IMR-90 (cell line): ENCODE measurements at regions not wholly inside any gene's neighbourhood (a gene's known extent, or its start where the extent isn't known, plus 50 kb on each side); places are given as distances from the start of the nearest gene placed in this dataset.

ENCODE experiments used
- ATAC-seq: fragments of 200-7000 bp; cut with Tn5 transposase; 2 replicates; pipeline ENCODE4 v1.9.1; 2020; ENCODE audit warnings: low read depth, mild to moderate bottlenecking, moderate library complexity
- BruUV-seq: library from RNA; stranded (reverse); fragments of 400-500 nt; replicated peaks from 2 replicates; lab custom pipeline; 2021; lab: Mats Ljungman, UMichigan
- CTCF ChIA-PET: fragments of 300-600 bp; formaldehyde crosslinking; extraction: SDS; loops from one replicate; lab custom pipeline; 2021; ENCODE audit warnings: antibody characterized with exemption; lab: Yijun Ruan, JAX
- POLR2A ChIA-PET: fragments of 300-600 bp; sonication (Branson Sonifier 250); formaldehyde crosslinking; loops from one replicate; lab custom pipeline; 2022; ENCODE audit warnings: antibody characterized with exemption; ENCODE audit not compliant: unreplicated experiment; lab: Charles Lee
- DNase-seq: peaks from one replicate; pipeline ENCODE4 v3.0.0; 2013
- H2AFZ ChIP-seq: replicated peaks from 2 replicates; pipeline ENCODE3; 2013; ENCODE audit warnings: low read length, mild to moderate bottlenecking; ENCODE audit not compliant: poor library complexity
- H2AK5ac ChIP-seq: 2 replicates; pipeline ENCODE4 v1.6.1; 2013; ENCODE audit warnings: low read depth, low read length, inconsistent platforms
- H2AK9ac ChIP-seq: replicated peaks from 2 replicates; pipeline ENCODE3; 2013; ENCODE audit warnings: mild to moderate bottlenecking, low read depth, low read length, moderate library complexity; ENCODE audit not compliant: poor library complexity
- H2BK120ac ChIP-seq: 2 replicates; pipeline ENCODE4 v1.6.1; 2013; ENCODE audit warnings: low read depth, low read length, inconsistent platforms
- H2BK15ac ChIP-seq: 3 replicates; pipeline ENCODE4 v1.6.1; 2013; ENCODE audit warnings: low read depth, low read length, inconsistent platforms
- H2BK20ac ChIP-seq: 2 replicates; pipeline ENCODE4 v1.6.1; 2013; ENCODE audit warnings: low read depth, mild to moderate bottlenecking, inconsistent platforms, low read length, moderate library complexity
- H2BK5ac ChIP-seq: 2 replicates; pipeline ENCODE4 v1.6.1; 2013; ENCODE audit warnings: mild to moderate bottlenecking, low read depth, low read length, inconsistent platforms; ENCODE audit not compliant: poor library complexity, severe bottlenecking
- H3K14ac ChIP-seq: replicated peaks from 2 replicates; pipeline ENCODE4 v1.6.1; 2013; ENCODE audit warnings: low read depth, low read length, inconsistent platforms
- H3K18ac ChIP-seq: 2 replicates; pipeline ENCODE4 v1.6.1; 2013; ENCODE audit warnings: low read depth, low read length, control low read depth
- H3K23ac ChIP-seq: 2 replicates; pipeline ENCODE4 v1.6.1; 2013; ENCODE audit warnings: low read depth, low read length, inconsistent platforms
- H3K27ac ChIP-seq: 2 replicates; pipeline ENCODE4 v1.5.1; 2013; ENCODE audit warnings: mild to moderate bottlenecking, control low read depth, low read length; ENCODE audit not compliant: insufficient read depth
- H3K27me3 ChIP-seq: 2 replicates; pipeline ENCODE4 v1.6.1; 2013; ENCODE audit warnings: low read length; ENCODE audit not compliant: control insufficient read depth, insufficient read depth
- H3K36me3 ChIP-seq: 2 replicates; pipeline ENCODE4 v1.6.1; 2013; ENCODE audit warnings: low read length, mixed read lengths; ENCODE audit not compliant: control insufficient read depth, insufficient read depth
- H3K4ac ChIP-seq: 2 replicates; pipeline ENCODE4 v1.6.1; 2013; ENCODE audit warnings: low read depth, low read length, inconsistent platforms
- H3K4me1 ChIP-seq: 2 replicates; pipeline ENCODE4 v1.6.1; 2013; ENCODE audit warnings: low read length, mixed read lengths; ENCODE audit not compliant: control insufficient read depth, insufficient read depth
- H3K4me2 ChIP-seq: 2 replicates; pipeline ENCODE4 v1.6.1; 2013; ENCODE audit warnings: low read depth, mild to moderate bottlenecking, control low read depth, low read length, moderate library complexity
- H3K4me3 ChIP-seq: 2 replicates; pipeline ENCODE4 v1.5.1; 2013; ENCODE audit warnings: low read depth, mild to moderate bottlenecking, control low read depth, low read length, moderate library complexity; ENCODE audit not compliant: insufficient read depth
- H3K56ac ChIP-seq: 2 replicates; pipeline ENCODE4 v1.6.1; 2013; ENCODE audit warnings: low read length, inconsistent platforms; ENCODE audit not compliant: insufficient read depth; ENCODE audit errors: extremely low read depth
- H3K79me1 ChIP-seq, 2 experiments: 2 replicates each; pipeline ENCODE4 v1.6.1; 2013; ENCODE audit warnings: low read length in 2 of 2, inconsistent platforms in 1 of 2, low read depth in 1 of 2
- H3K9ac ChIP-seq: 2 replicates; pipeline ENCODE4 v1.6.1; 2013; ENCODE audit warnings: low read depth, low read length, control low read depth
- H3K9me1 ChIP-seq: 2 replicates; pipeline ENCODE4 v1.6.1; 2013; ENCODE audit warnings: low read length, inconsistent platforms; ENCODE audit not compliant: insufficient read depth
- H3K9me3 ChIP-seq: 2 replicates; pipeline ENCODE4 v1.6.1; 2013; ENCODE audit warnings: low read length; ENCODE audit not compliant: control insufficient read depth, insufficient read depth
- H4K20me1 ChIP-seq: 2 replicates; pipeline ENCODE4 v1.6.1; 2013; ENCODE audit warnings: low read length, inconsistent platforms; ENCODE audit not compliant: insufficient read depth
- H4K5ac ChIP-seq: 2 replicates; pipeline ENCODE4 v1.6.1; 2013; ENCODE audit warnings: mild to moderate bottlenecking, low read depth, low read length, control low read depth
- H4K8ac ChIP-seq, 2 experiments: 2 replicates each; pipeline ENCODE4 v1.6.1; 2013; ENCODE audit warnings: low read depth in 2 of 2, low read length in 2 of 2, control low read depth in 1 of 2, inconsistent platforms in 1 of 2
- H4K91ac ChIP-seq: 2 replicates; pipeline ENCODE4 v1.6.1; 2013; ENCODE audit warnings: low read depth, low read length, inconsistent platforms; ENCODE audit not compliant: insufficient read depth
- BHLHE40 ChIP-seq: fragments of 150-350 bp; IDR thresholded peaks from 2 replicates; pipeline ENCODE4 v1.6.1; 2016; ENCODE audit warnings: mild to moderate bottlenecking, low read depth, low read length
- CEBPB ChIP-seq: IDR thresholded peaks from 2 replicates; pipeline ENCODE4 v1.6.1; 2012; ENCODE audit warnings: low read depth, low read length, improper control_type of control experiment
- CHD1 ChIP-seq: IDR thresholded peaks from 2 replicates; pipeline ENCODE4 v1.6.1; 2012; ENCODE audit warnings: low read depth, low read length, improper control_type of control experiment
- FOS ChIP-seq: fragments of 150-350 bp; IDR thresholded peaks from 2 replicates; pipeline ENCODE4 v1.6.1; 2016; ENCODE audit warnings: low read depth, low read length
- MAZ ChIP-seq: IDR thresholded peaks from 2 replicates; pipeline ENCODE4 v1.6.1; 2012; ENCODE audit warnings: low read depth, mild to moderate bottlenecking, low read length, improper control_type of control experiment, moderate library complexity, borderline replicate concordance
- RCOR1 ChIP-seq: IDR thresholded peaks from 2 replicates; pipeline ENCODE4 v1.6.1; 2012; ENCODE audit warnings: mild to moderate bottlenecking, low read length, improper control_type of control experiment; ENCODE audit not compliant: insufficient replicate concordance
- WGBS, 2 experiments: methylation state at CpG; one replicate each; pipeline versions ENCODE4 v1.1.5 to v1.1.7; 2013; ENCODE audit warnings: missing lambda C conversion rate in 2 of 2; ENCODE audit not compliant: insufficient read length in 1 of 2; ENCODE audit errors: extremely low coverage in 2 of 2; 5-methylcytosine and 5-hydroxymethylcytosine counted together
- dilution Hi-C: fragments of 300-500 bp; cut with HindIII; formaldehyde crosslinking; loops from one replicate; pipeline ENCODE4 v1.14.3; 2018; ENCODE audit warnings: low sequenced_read_pairs; ENCODE audit not compliant: unreplicated experiment
- in situ Hi-C: fragments of 300-500 bp; cut with MboI; formaldehyde crosslinking; loops from 3 replicates; pipeline ENCODE4 v1.14.3; 2019; ENCODE audit warnings: low sequenced_read_pairs, inconsistent platforms, mixed read lengths
- intact Hi-C: fragments of 100-400 bp; cut with micrococcal nuclease; formaldehyde crosslinking; loops from 2 replicates; pipeline ENCODE4 v1.10.0; 2022
- TF ChIP-seq, protein P1 (sequence below): fragments of 150-350 bp; IDR thresholded peaks from 2 replicates; pipeline ENCODE4 v1.6.1; 2016; ENCODE audit warnings: low read depth, mild to moderate bottlenecking, low read length, moderate library complexity, borderline replicate concordance

DNA sequence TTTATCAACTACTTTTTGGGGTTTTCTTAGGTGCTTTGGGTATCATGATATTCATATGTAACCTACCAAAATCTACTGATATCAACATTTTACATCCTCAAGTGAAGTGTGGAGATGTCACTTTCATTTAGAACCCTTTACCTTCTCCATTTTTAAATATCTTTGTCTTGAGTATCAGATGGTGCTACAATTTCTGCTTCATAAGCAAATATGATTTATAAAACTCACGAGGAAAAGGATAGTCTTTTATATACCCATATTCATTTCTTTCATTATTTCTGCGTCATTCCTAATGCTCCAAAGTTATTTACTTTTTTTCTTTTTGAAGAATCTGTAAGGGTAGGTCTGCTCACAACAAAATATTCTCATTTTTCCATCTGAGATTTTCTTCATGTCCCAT is 991.7 kb downstream of the CDH11 start:
- H4K20me1 ChIP-seq = no peaks in the 10 kb centered on the region
- CTCF ChIA-PET = no interaction called here
- BruUV-seq = no TSS peak
- in situ Hi-C loops (no loop called here), intact Hi-C loops (no loop called here), dilution Hi-C loops (no loop called here)
- H3K36me3 ChIP-seq = no peaks in the 10 kb centered on the region
- no peak overlapping the region for H2BK20ac ChIP-seq
- H3K9me1 ChIP-seq = no peaks in the 10 kb centered on the region
- H3K4me2 ChIP-seq = no peak overlapping the region
- H3K4me1 ChIP-seq = no peaks in the 10 kb centered on the region
- no peak overlapping the region for H3K4me3 ChIP-seq
- no peak overlapping the region for H3K56ac ChIP-seq
- H3K23ac ChIP-seq = no peak overlapping the region
- no peaks in the 10 kb centered on the region for H3K9me3 ChIP-seq
- H2AFZ ChIP-seq = no peak overlapping the region
- ATAC-seq (no peak), DNase-seq (no peak)
- no peaks in the 10 kb centered on the region for H3K27me3 ChIP-seq
- H2BK120ac ChIP-seq = no peak overlapping the region
- no peak overlapping the region for H4K91ac ChIP-seq
- no peak overlapping the region for H3K14ac ChIP-seq
- no peak overlapping the region for H3K9ac ChIP-seq
- H4K8ac ChIP-seq = no peak overlapping the region
- H3K79me1 ChIP-seq = no peaks in the 10 kb centered on the region
- no CpG with 5 or more reads among the region's 2 CpGs for WGBS, 2 experiments
- H2BK5ac ChIP-seq = no peak overlapping the region
- no peak overlapping the region for H2AK9ac ChIP-seq
- H4K5ac ChIP-seq = no peak overlapping the region
- H2BK15ac ChIP-seq = no peak overlapping the region
- H3K18ac ChIP-seq = no peak overlapping the region
- no peak overlapping the region for H3K27ac ChIP-seq
- TF ChIP-seq BHLHE40 = no peak
- no peak for TF ChIP-seq FOS
- TF ChIP-seq, protein P1, sequence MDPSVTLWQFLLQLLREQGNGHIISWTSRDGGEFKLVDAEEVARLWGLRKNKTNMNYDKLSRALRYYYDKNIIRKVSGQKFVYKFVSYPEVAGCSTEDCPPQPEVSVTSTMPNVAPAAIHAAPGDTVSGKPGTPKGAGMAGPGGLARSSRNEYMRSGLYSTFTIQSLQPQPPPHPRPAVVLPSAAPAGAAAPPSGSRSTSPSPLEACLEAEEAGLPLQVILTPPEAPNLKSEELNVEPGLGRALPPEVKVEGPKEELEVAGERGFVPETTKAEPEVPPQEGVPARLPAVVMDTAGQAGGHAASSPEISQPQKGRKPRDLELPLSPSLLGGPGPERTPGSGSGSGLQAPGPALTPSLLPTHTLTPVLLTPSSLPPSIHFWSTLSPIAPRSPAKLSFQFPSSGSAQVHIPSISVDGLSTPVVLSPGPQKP = no peak
- TF ChIP-seq CHD1 = no peak
- TF ChIP-seq CEBPB = no peak
- TF ChIP-seq RCOR1 = no peak
- no peak for TF ChIP-seq MAZ
- no peak overlapping the region for H3K4ac ChIP-seq
- H2AK5ac ChIP-seq = no peak overlapping the region
- POLR2A ChIA-PET = no interaction called here
